ENCODE measurements at regions not wholly inside any gene's neighbourhood (a gene's known extent, or its start where the extent isn't known, plus 50 kb on each side); places are given as distances from the start of the nearest gene placed in this dataset.
"Not testable (repeated sequence)": the region's sequence is repeated elsewhere in the genome, so short reads cannot be mapped to it uniquely, and the experiment has no call there.

DNA sequence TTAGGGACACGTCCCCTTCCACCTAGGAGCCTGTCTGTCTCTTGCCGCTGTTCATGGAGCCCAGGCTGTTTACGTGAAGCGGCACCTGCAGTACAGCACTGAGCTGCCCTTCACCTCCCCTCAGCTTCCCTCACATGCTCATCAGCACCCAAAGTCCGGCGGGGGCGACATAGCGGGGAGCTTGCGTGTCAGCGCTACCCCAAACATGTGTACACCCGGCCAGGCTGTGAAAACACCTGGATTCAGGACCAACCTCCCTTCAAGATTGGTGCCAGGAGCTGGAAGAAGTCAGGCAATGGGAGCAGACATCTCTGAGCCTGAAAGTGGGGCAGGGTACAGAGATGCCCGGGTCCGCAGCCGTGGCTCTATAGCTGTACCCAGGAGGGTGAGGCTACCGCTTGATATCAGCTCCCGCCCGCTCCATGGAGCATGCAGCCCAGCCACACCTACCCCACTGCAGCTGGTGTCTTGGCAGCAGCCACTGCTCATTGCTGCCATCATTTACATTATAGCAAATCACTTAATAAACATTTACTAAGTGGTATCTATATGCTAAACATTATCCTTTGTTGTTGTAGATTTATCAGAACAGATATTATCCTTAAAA, 712.1 kb downstream of the CDH9 start:
- no peaks in the 10 kb centered on the region for H3K36me3 Mint-ChIP-seq (ENCODE audit: low read depth)
- no peaks in the 10 kb centered on the region for H3K4me1 Mint-ChIP-seq
- TF ChIP-seq, protein P1, sequence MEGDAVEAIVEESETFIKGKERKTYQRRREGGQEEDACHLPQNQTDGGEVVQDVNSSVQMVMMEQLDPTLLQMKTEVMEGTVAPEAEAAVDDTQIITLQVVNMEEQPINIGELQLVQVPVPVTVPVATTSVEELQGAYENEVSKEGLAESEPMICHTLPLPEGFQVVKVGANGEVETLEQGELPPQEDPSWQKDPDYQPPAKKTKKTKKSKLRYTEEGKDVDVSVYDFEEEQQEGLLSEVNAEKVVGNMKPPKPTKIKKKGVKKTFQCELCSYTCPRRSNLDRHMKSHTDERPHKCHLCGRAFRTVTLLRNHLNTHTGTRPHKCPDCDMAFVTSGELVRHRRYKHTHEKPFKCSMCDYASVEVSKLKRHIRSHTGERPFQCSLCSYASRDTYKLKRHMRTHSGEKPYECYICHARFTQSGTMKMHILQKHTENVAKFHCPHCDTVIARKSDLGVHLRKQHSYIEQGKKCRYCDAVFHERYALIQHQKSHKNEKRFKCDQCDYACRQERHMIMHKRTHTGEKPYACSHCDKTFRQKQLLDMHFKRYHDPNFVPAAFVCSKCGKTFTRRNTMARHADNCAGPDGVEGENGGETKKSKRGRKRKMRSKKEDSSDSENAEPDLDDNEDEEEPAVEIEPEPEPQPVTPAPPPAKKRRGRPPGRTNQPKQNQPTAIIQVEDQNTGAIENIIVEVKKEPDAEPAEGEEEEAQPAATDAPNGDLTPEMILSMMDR (IDR thresholded peaks at IDR 0.05): no peak

DNA sequence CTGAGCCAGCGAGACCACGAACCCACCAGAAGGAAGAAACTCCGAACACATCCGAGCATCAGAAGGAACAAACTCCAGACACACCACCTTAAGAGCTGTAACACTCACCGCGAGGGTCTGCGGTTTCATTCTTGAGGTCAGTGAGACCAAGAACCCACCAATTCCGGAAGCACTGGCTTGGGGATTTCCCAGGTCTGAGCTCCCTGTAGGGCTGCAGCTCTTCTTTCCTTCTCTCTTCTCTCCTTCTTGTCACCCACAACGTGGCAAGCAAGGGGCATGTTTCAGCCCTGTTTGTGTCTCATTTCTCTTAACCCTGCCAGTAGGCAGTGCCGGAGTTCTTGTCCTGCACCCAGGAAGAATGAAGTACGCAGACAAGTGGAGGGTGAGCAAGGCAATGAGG, 713.0 kb downstream of the CDH9 start:
- H3K27me3 Mint-ChIP-seq; intact Hi-C loops (cut with micrococcal nuclease); CTCF ChIA-PET; ATAC-seq (ENCODE audit: low read depth); H3K4me1 Mint-ChIP-seq; H3K9me3 Mint-ChIP-seq; POLR2A ChIA-PET; DNase-seq; H3K4me3 Mint-ChIP-seq; H3K27ac Mint-ChIP-seq; H3K36me3 Mint-ChIP-seq (ENCODE audit: low read depth): not testable (repeated sequence)

More for the DNA sequence above, 712.1 kb downstream of the CDH9 start:
- ChIA-PET POLR2A (no interaction called here), CTCF (no interaction called here)
- Mint-ChIP-seq H3K9me3 (peaks cover 7% of the 10 kb centered on the region), H3K27me3 (no peaks in the 10 kb centered on the region), H3K4me3 (no peak overlapping the region), H3K27ac (no peak overlapping the region)
- intact Hi-C loops (cut with micrococcal nuclease): no loop called here
- ATAC-seq (ENCODE audit: low read depth): no peak
- DNase-seq: no peak

DNA sequence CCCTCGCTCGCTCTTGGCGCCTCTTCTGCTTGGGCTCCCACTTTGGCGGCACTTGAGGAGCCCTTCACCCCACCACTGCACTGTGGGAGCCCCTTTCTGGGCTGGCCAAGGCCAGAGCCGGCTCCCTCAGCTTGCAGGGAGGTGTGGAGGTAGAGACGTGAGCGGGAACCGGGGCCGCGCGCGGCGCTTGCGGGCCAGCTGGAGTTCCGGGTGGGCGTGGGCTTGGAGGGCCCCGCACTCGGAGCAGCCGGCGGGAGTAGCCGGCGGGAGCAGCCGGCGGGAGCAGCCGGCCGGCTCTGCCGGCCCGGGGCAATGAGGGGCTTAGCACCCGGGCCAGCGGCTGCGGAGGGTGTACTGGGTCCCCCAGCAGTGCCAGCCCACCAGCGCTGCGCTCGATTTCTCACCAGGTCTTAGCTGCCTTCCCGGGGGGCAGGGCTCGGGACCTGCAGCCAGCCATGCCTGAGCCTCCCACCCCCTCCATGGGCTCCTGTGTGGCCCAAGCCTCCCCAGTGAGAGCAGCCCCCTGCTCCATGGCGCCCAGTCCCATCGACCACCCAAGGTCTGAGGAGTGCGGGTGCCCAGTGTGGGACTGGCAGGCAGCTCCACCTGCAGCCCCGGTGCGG, 714.0 kb downstream of the CDH9 start:
- H3K36me3 Mint-ChIP-seq (ENCODE audit: low read depth); H3K4me1 Mint-ChIP-seq; ATAC-seq (ENCODE audit: low read depth); H3K9me3 Mint-ChIP-seq; DNase-seq; H3K27me3 Mint-ChIP-seq; intact Hi-C loops (cut with micrococcal nuclease); CTCF ChIA-PET; H3K27ac Mint-ChIP-seq; H3K4me3 Mint-ChIP-seq; POLR2A ChIA-PET: not testable (repeated sequence)

DNA sequence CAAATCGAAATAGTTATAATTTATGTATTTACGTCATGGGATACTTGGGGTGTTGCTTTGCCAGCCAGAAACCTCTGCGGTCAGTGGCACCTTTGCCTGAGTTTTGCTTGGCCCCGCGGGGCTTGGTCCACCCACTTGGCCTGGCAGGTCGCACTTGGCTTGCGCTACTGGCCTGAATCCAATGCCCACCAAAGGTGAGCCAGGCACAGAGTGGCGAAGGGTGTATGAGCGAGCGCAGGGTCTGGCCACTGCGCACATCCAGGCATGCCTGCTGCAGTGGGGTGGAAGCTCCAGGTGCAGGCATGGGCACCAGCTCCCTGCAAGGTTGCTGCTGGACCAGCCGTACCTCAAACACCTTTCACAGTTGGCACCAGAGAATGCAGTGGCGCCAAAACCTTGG, 714.6 kb downstream of the CDH9 start:
- Mint-ChIP-seq H3K27ac (no peak overlapping the region), H3K4me1 (no peaks in the 10 kb centered on the region), H3K36me3 (ENCODE audit: low read depth) (no peaks in the 10 kb centered on the region), H3K27me3 (no peaks in the 10 kb centered on the region), H3K4me3 (no peak overlapping the region), H3K9me3 (peaks cover 8% of the 10 kb centered on the region)
- CTCF ChIA-PET: no interaction called here
- ATAC-seq (ENCODE audit: low read depth) (no peak), DNase-seq (no peak)
- TF ChIP-seq, protein P1 (IDR thresholded peaks at IDR 0.05): no peak
- intact Hi-C loops (cut with micrococcal nuclease): no loop called here
- POLR2A ChIA-PET: no interaction called here

DNA sequence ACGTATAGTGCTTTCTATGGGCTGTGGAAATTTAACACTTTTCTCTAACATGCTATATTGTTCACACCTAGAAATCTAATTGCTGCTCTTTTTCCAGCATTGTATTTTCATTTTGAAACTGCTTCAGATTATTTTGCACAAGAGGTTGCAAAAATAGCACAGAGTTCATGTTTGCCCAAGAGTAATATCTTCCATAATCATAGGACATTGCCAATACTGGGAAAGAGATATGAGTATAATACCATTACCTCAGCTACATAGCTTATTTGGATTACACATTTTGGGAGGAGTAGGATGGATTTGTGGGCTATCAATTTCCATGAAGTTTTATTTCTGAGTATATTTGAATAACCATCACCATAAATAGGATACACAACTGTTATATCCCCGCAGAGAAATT, 717.1 kb downstream of the CDH9 start:
- Mint-ChIP-seq H3K4me3 (no peak overlapping the region), H3K9me3 (peaks cover 6% of the 10 kb centered on the region), H3K36me3 (ENCODE audit: low read depth) (no peaks in the 10 kb centered on the region), H3K4me1 (no peaks in the 10 kb centered on the region), H3K27me3 (no peaks in the 10 kb centered on the region), H3K27ac (no peak overlapping the region)
- ATAC-seq (ENCODE audit: low read depth) (no peak), DNase-seq (no peak)
- intact Hi-C loops (cut with micrococcal nuclease): no loop called here
- POLR2A ChIA-PET: no interaction called here
- TF ChIP-seq, protein P1 (IDR thresholded peaks at IDR 0.05): no peak
- CTCF ChIA-PET: no interaction called here

DNA sequence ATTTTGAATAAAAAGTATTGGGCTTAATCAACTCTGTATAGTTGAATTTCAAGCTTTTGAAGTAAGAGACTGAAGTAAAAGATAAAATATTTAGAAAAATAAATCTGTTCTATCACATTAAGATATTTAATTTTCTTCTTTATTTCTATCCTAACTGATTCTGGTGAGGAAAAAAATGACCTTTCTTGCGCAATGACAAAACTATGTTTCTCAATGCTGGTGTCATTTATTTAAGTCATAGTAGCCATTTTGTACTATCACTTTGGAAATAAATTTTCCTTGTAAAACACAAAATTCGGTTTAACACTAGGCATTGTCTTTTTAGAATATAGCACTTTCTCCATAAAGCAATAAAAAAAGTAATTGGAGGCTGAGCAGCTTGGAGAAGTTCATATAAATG, 728.0 kb downstream of the CDH9 start:
- no peak for ATAC-seq (ENCODE audit: low read depth)
- Mint-ChIP-seq H3K9me3 (no peaks in the 10 kb centered on the region), H3K36me3 (ENCODE audit: low read depth) (no peaks in the 10 kb centered on the region), H3K4me3 (no peak overlapping the region), H3K4me1 (no peaks in the 10 kb centered on the region), H3K27ac (no peak overlapping the region), H3K27me3 (no peaks in the 10 kb centered on the region)
- intact Hi-C loops (cut with micrococcal nuclease): no loop called here
- POLR2A ChIA-PET: no interaction called here
- DNase-seq: no peak
- TF ChIP-seq, protein P1 (IDR thresholded peaks at IDR 0.05): no peak
- CTCF ChIA-PET: no interaction called here

Data from activated B cell treated with CpG ODN at 0.5 μM for 24 hours (primary cell).